Suprapubic skin (tissue), 3 donors: ENCODE measurements at regions not wholly inside any gene's neighbourhood (a gene's known extent, or its start where the extent isn't known, plus 50 kb on each side); places are given as distances from the start of the nearest gene placed in this dataset.

Experiments
- POLR2A ChIP-seq, 2 donors: fragments of 450-650 bp; IDR thresholded peaks; one replicate each; pipeline ENCODE4 v1.6.1; 2017; ENCODE audit warnings: antibody characterized with exemption in 2 of 2, mild to moderate bottlenecking in 2 of 2, moderate library complexity in 2 of 2
- TF ChIP-seq, protein P1 (sequence below), 2 donors: fragments of 200-600 bp in 1 of 2; fragments of 450-650 bp in 1 of 2; sonication (generic) in 1 of 2; IDR thresholded peaks; one replicate each; pipeline ENCODE4 v1.5.1; 2016 to 2019; ENCODE audit warnings: antibody characterized with exemption in 2 of 2, mild to moderate bottlenecking in 1 of 2, moderate library complexity in 1 of 2

DNA sequence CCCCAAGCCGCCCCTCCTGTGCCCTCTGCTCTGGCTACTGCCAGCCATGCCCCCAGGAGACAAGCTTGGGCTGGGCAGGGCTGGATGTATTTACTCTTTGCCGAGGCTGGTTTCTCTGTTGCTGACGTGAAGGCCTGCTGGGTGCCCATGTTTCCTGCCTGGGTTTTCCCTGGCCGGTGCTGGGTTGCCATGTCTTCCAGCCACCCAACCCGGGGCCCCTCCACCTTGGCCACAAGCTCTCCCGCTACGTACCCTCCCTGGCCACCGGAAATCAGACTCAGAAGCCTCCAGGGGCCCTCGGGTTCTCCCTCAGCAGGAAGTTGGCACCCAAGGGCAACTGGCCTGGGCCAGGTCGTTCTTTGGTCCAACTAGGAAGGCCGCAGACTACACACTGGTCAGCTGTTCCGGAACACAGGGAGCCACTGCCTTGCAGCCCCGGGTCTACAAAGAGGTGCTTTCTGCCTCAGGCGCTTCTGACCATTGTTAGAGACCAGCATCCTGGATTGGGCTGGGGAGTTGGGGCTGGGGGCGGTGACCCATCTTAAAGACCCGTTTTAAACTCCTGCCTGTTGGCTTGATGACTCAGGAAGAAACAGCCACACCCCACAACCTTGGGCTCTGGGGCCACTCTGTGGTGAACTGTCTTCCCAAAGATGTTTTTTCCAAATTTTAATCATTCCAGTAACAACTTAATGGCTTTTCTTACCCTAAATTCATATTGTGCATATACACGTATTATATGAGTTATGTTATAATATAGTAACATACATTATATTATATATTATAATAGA lies 71.2 kb upstream of the RUNX3 start:
- TF ChIP-seq POLR2A (IDR thresholded peaks at IDR 0.05) = no peak
- TF ChIP-seq, protein P1, sequence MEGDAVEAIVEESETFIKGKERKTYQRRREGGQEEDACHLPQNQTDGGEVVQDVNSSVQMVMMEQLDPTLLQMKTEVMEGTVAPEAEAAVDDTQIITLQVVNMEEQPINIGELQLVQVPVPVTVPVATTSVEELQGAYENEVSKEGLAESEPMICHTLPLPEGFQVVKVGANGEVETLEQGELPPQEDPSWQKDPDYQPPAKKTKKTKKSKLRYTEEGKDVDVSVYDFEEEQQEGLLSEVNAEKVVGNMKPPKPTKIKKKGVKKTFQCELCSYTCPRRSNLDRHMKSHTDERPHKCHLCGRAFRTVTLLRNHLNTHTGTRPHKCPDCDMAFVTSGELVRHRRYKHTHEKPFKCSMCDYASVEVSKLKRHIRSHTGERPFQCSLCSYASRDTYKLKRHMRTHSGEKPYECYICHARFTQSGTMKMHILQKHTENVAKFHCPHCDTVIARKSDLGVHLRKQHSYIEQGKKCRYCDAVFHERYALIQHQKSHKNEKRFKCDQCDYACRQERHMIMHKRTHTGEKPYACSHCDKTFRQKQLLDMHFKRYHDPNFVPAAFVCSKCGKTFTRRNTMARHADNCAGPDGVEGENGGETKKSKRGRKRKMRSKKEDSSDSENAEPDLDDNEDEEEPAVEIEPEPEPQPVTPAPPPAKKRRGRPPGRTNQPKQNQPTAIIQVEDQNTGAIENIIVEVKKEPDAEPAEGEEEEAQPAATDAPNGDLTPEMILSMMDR (IDR thresholded peaks at IDR 0.05) = no peak
